Neural crest cell (in vitro differentiated cells): ENCODE measurements at regions not wholly inside any gene's neighbourhood (a gene's known extent, or its start where the extent isn't known, plus 50 kb on each side); places are given as distances from the start of the nearest gene placed in this dataset.

ENCODE experiments used
- DNase-seq: peaks from one replicate; pipeline ENCODE4 v3.0.0; 2021; ENCODE audit warnings: low read depth, mixed read lengths, low spot score
- H3K27ac Mint-ChIP-seq: one replicate; pipeline ENCODE4 v1.8.0; 2021; ENCODE audit warnings: mild to moderate bottlenecking, mixed read lengths; ENCODE audit not compliant: unreplicated experiment
- H3K27me3 Mint-ChIP-seq: 2 replicates; pipeline ENCODE4 v1.8.0; 2021; ENCODE audit warnings: low read depth, mild to moderate bottlenecking, mixed read lengths
- H3K36me3 Mint-ChIP-seq: 2 replicates; pipeline ENCODE4 v1.8.0; 2021; ENCODE audit warnings: low read depth, mild to moderate bottlenecking, mixed read lengths
- H3K4me1 Mint-ChIP-seq: 2 replicates; pipeline ENCODE4 v1.8.0; 2021; ENCODE audit warnings: mixed read lengths
- H3K4me3 Mint-ChIP-seq: one replicate; pipeline ENCODE4 v1.8.0; 2021; ENCODE audit warnings: mild to moderate bottlenecking, mixed read lengths
- H3K9me3 Mint-ChIP-seq: 2 replicates; pipeline ENCODE4 v1.8.0; 2021; ENCODE audit warnings: mixed read lengths
- TF ChIP-seq, protein P1 (sequence below): fragments of 200-600 bp; sonication (generic); conservative IDR thresholded peaks from 2 replicates; pipeline ENCODE4 v1.5.0; 2021; ENCODE audit warnings: antibody characterized with exemption, mild to moderate bottlenecking

DNA sequence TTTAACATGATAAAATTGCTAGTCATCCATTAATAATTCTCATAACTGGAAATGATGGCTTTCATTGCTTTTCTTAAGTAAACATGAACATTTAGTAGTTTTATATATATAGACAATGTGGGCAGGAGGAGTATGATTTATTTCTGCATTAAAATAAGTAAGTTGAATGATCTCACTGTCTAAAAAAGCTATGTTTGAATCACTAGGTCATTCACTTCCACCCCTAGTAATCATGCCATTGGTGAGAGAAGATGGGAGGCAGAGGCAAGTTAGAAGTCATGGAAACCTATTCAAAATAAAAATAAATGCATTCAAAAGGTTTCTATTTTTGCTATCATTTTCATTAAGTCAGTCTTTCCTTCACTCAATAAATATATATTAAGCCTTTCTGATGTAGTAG, 226.4 kb downstream of the DUSP10 start:
- Mint-ChIP-seq H3K9me3 (no peaks in the 10 kb centered on the region), H3K27me3 (peaks cover 5% of the 10 kb centered on the region), H3K36me3 (no peaks in the 10 kb centered on the region)

DNA sequence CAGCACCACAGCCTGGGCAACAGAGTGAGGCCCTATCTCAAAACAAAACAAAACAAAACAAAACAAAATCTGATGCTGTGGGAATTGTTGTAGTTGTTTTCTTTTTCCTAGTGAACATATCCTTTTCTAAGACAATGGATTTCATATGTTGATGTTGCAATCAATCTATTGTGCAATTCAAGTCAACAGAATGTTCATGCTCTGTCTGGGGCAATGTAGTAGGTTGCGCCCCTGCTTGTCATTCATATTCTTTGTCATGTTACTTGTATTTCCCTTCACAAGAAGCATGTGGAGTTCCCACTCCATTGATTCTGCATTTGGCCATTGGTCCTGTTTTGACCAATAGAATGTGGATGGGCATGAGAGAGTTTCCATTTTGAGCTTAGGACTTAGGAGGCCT, 223.9 kb downstream of the DUSP10 start:
- no peak for DNase-seq
- no peak overlapping the region for H3K4me3 Mint-ChIP-seq
- H3K9me3 Mint-ChIP-seq: no peaks in the 10 kb centered on the region
- H3K4me1 Mint-ChIP-seq: no peaks in the 10 kb centered on the region
- H3K27me3 Mint-ChIP-seq: no peaks in the 10 kb centered on the region
- H3K27ac Mint-ChIP-seq: no peak overlapping the region
- no peaks in the 10 kb centered on the region for H3K36me3 Mint-ChIP-seq
- TF ChIP-seq, protein P1, sequence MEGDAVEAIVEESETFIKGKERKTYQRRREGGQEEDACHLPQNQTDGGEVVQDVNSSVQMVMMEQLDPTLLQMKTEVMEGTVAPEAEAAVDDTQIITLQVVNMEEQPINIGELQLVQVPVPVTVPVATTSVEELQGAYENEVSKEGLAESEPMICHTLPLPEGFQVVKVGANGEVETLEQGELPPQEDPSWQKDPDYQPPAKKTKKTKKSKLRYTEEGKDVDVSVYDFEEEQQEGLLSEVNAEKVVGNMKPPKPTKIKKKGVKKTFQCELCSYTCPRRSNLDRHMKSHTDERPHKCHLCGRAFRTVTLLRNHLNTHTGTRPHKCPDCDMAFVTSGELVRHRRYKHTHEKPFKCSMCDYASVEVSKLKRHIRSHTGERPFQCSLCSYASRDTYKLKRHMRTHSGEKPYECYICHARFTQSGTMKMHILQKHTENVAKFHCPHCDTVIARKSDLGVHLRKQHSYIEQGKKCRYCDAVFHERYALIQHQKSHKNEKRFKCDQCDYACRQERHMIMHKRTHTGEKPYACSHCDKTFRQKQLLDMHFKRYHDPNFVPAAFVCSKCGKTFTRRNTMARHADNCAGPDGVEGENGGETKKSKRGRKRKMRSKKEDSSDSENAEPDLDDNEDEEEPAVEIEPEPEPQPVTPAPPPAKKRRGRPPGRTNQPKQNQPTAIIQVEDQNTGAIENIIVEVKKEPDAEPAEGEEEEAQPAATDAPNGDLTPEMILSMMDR: no peak

More for the DNA sequence above, 226.4 kb downstream of the DUSP10 start:
- Mint-ChIP-seq H3K4me1 (no peaks in the 10 kb centered on the region), H3K4me3 (no peak overlapping the region), H3K27ac (no peak overlapping the region)
- TF ChIP-seq, protein P1: no peak
- DNase-seq: no peak

DNA sequence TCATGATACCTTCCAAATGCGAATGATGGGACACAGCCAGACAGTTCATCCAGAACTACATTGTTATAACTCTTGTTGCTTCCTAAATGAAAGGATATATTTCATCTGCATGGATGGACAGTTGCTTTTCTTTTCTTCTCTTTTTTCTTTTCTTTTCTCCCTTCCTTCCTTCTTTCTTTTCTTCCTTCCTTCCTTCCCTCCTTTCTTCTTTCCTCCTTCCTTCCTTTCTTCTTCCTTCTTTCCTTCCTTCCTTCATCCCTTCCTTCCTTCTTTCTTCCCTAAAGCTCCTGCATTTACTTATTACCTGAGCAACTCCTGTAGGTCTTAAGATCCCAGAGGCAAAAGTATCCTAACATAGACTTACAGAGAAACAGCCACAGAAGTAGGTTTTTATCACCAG, 221.6 kb downstream of the DUSP10 start:
- Mint-ChIP-seq H3K4me1 (no peaks in the 10 kb centered on the region), H3K27ac (no peak overlapping the region), H3K4me3 (no peak overlapping the region), H3K9me3 (no peaks in the 10 kb centered on the region), H3K36me3 (no peaks in the 10 kb centered on the region), H3K27me3 (no peaks in the 10 kb centered on the region)
- TF ChIP-seq, protein P1: no peak
- no peak for DNase-seq

DNA sequence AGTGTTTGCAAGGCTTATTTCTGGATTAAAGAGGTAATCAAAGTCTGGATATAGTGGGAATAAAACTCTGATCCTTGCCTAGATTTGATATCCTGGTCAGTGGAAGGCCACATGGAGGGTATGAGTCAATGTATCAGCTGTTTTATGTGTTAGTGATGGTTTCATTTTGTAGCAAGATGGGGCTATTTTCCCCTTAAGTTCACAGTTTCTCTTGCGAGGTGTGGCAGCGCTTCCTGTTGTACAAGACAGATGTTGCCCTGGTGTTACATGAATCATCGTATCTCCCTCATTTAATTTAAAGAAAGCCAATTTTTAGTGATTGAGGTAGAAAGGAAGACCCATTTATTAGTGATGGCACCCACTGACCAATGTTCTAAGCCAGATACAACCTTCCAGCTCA, 220.2 kb downstream of the DUSP10 start:
- Mint-ChIP-seq H3K27ac (no peak overlapping the region), H3K36me3 (no peaks in the 10 kb centered on the region), H3K27me3 (peaks cover 2% of the 10 kb centered on the region), H3K4me3 (no peak overlapping the region), H3K9me3 (no peaks in the 10 kb centered on the region), H3K4me1 (no peaks in the 10 kb centered on the region)
- DNase-seq: no peak
- TF ChIP-seq, protein P1: no peak

DNA sequence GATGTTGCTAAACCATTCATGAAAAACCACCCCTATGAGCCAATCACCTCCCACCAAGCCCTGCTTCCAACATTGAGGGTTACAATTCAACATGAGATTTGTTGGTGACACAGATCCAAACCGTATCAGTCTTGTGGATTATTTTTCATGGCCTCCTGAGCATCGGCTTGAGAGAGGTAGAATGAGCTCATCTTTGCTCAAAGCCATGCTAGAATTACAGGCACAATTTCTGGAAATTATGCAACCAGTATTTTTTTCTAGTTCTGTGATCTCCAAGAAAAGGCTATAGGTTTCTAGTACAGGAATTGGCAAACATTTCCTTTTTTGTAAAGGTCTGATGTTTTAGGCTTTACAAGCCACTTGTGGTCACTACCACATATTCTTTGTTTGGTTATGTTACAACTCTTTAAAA, 219.4 kb downstream of the DUSP10 start:
- TF ChIP-seq, protein P1: no peak
- Mint-ChIP-seq H3K36me3 (no peaks in the 10 kb centered on the region), H3K9me3 (no peaks in the 10 kb centered on the region), H3K4me3 (no peak overlapping the region), H3K4me1 (no peaks in the 10 kb centered on the region), H3K27ac (no peak overlapping the region), H3K27me3 (peaks cover 2% of the 10 kb centered on the region)
- no peak for DNase-seq

DNA sequence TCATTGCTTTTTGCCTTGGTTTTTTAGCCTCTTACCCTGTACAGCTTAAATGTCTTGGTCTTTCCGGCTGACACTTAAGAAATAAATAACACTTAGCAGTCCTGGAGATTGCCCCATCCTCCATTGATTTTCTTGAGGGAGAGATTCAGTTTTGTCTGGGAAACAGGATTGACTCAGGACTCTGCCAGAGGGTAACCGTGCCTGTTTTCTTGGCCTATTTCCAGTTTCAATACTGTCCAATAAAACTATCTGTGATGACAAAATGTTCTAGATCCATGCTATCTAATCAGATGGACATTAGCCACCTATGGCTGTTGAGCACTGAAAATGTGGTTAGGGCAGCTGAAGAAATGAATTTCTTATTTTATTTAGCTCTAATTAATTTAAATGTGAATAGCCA, 216.1 kb downstream of the DUSP10 start:
- no peaks in the 10 kb centered on the region for H3K9me3 Mint-ChIP-seq
- no peaks in the 10 kb centered on the region for H3K36me3 Mint-ChIP-seq
- DNase-seq: no peak
- no peak overlapping the region for H3K27ac Mint-ChIP-seq
- TF ChIP-seq, protein P1: no peak
- no peak overlapping the region for H3K4me3 Mint-ChIP-seq
- H3K4me1 Mint-ChIP-seq: no peaks in the 10 kb centered on the region
- peaks cover 11% of the 10 kb centered on the region for H3K27me3 Mint-ChIP-seq
